ENCODE measurements at regions not wholly inside any gene's neighbourhood (a gene's known extent, or its start where the extent isn't known, plus 50 kb on each side); places are given as distances from the start of the nearest gene placed in this dataset.
A peak's percentile ranks its signal among the peaks of the same experiment; 100 is the strongest.

DNA sequence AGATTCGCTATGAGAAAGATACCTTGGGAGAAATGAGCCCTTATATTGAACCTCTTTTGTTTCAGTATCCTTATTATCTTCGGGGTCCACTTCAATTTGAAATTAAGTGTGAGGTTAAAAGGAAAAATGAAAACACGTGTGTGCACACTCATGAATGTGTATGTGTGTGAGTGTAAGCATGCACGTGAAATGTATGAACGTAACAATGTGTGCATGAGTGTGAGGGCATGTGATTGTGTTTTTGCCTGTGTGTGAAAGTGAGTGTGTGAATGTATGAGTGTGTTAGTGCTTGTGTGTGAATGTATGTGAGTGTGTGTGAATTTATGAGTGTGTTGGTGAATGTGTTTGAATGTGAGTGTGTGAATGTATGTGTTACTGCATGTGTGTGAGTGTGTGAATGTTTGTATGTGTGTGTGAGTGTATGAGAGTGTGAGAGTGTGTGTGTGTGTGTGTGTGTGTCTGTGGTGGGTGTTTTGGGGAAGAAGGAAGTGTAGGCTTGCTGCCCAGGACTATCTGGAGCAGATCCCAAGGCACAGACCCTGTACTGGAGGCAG, 224.0 kb upstream of the CDH13 start:
- DNase-seq (no peak), ATAC-seq (ENCODE audit: low FRiP score in 2 of 2) (peak in 1 of 2 donors; percentile 26)
- WGBS, 2 donors: 88 to 90% methylated on average over 5 of the region's 5 CpGs
- no peaks in the 10 kb centered on the region for H3K9me3 ChIP-seq
- H3K36me3 ChIP-seq: no peaks in the 10 kb centered on the region
- H3K27ac ChIP-seq: no peak overlapping the region
- TF ChIP-seq POLR2AphosphoS5 (IDR thresholded peaks at IDR 0.05): no peak
- TF ChIP-seq POLR2A (IDR thresholded peaks at IDR 0.05): no peak
- TF ChIP-seq EP300 (IDR thresholded peaks at IDR 0.05): no peak
- TF ChIP-seq CTCF (IDR thresholded peaks at IDR 0.05): no peak
- H3K4me1 ChIP-seq: no peaks in the 10 kb centered on the region
- no peaks in the 10 kb centered on the region for H3K27me3 ChIP-seq
- H3K4me3 ChIP-seq: no peak overlapping the region

DNA sequence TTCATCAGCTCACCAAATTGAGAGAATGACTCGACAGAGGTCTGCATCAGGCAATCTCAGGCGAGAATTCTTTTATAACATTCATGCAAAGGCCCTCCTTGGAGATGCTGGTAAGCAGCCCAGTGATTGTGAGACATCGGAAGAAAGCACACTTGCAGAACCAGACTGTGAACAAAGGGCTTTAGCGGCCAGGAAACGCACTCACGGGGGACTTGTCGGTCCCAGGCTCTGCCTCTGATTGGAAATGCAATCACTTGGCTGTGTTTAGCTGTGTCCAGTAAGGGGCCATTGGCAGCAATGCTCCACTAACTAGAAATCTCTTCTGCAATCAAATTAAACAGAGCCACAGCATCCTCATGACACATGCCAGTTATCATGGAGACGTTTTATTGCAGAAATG, 226.7 kb upstream of the CDH13 start:
- no peaks in the 10 kb centered on the region for H3K9me3 ChIP-seq
- DNase-seq (no peak), ATAC-seq (ENCODE audit: low FRiP score in 2 of 2) (no peak)
- H3K27ac ChIP-seq: no peak overlapping the region
- no peaks in the 10 kb centered on the region for H3K27me3 ChIP-seq
- H3K36me3 ChIP-seq: no peaks in the 10 kb centered on the region
- TF ChIP-seq POLR2AphosphoS5 (IDR thresholded peaks at IDR 0.05) (no peak), POLR2A (IDR thresholded peaks at IDR 0.05) (no peak), EP300 (IDR thresholded peaks at IDR 0.05) (no peak)
- H3K4me3 ChIP-seq: no peak overlapping the region
- 25% methylated on average over 8 of the region's 8 CpGs for WGBS, 2 donors
- H3K4me1 ChIP-seq: no peaks in the 10 kb centered on the region

DNA sequence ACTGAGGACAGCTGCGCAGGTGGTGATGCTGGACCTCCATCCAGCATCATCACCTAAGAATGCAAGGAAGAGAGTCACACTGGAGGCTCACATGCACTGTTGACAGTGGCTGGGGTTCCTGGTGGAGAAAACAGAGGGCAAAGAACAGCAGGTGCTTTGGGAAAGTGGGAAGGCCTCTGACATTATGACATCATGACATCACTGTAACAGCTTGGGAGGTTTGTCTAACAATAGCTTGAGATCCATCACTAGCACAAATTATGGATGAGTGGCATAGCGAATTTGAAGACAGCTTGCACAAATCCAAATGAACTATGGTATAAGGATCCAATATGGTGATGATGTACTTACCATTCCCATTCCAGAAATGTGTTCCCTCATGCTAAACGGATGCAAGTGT, 226.5 kb upstream of the MPHOSPH6 start:
- no peaks in the 10 kb centered on the region for H3K4me1 ChIP-seq
- TF ChIP-seq POLR2A (IDR thresholded peaks at IDR 0.05) (no peak), EP300 (IDR thresholded peaks at IDR 0.05) (no peak), POLR2AphosphoS5 (IDR thresholded peaks at IDR 0.05) (no peak), CTCF (IDR thresholded peaks at IDR 0.05) (no peak)
- no peak overlapping the region for H3K27ac ChIP-seq
- no peaks in the 10 kb centered on the region for H3K27me3 ChIP-seq
- WGBS, 2 donors: 90 to 96% methylated on average over 3 of the region's 3 CpGs
- H3K36me3 ChIP-seq: no peaks in the 10 kb centered on the region
- no peak for ATAC-seq (ENCODE audit: low FRiP score in 2 of 2)
- no peak overlapping the region for H3K4me3 ChIP-seq
- no peaks in the 10 kb centered on the region for H3K9me3 ChIP-seq
- DNase-seq: no peak

DNA sequence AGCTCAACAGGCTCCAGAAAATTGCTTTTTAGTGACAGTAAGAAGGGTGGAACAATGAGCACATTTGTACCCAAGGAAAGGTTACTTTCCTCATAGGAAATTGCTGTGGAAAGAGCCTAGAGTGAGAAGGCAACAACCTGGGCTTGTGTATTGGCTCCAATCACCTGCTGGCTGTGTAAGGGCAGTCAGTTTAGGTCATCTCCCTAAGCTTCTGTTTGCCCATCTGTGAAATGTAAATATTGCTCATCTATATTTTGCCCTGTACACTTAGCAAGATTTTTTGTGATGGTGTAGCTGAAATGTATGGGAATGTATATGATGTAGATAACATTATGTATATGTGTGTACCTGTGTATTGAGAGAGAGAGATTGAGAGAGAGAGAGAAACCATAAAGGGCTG, 225.2 kb upstream of the MPHOSPH6 start:
- no peaks in the 10 kb centered on the region for H3K27me3 ChIP-seq
- no peak overlapping the region for H3K4me3 ChIP-seq
- H3K36me3 ChIP-seq: no peaks in the 10 kb centered on the region
- TF ChIP-seq POLR2AphosphoS5 (IDR thresholded peaks at IDR 0.05) (no peak), POLR2A (IDR thresholded peaks at IDR 0.05) (no peak), CTCF (IDR thresholded peaks at IDR 0.05) (no peak), EP300 (IDR thresholded peaks at IDR 0.05) (no peak)
- ATAC-seq (ENCODE audit: low FRiP score in 2 of 2) (no peak), DNase-seq (no peak)
- no peaks in the 10 kb centered on the region for H3K9me3 ChIP-seq
- H3K27ac ChIP-seq: no peak overlapping the region
- H3K4me1 ChIP-seq: no peaks in the 10 kb centered on the region

DNA sequence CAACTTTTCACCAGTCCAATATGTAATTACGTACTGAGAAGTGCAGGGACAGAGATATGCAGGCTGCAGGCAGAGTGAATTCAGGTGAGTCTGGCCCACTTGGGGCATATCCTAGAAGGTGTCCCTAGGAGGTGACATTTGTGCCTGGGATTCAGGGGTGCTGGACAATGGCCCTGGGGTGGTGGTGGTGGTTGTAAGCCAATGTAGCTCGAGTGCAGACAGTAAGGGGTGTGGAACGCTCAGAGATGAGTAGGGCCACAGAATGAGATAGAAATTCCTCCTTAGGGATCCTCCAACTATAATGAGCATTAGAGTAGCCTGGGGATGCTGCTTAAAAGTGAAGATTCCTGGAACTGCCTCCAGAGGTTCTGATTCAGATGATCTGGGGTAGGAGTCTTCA, 221.7 kb upstream of the MPHOSPH6 start:
- no peaks in the 10 kb centered on the region for H3K36me3 ChIP-seq
- ATAC-seq (ENCODE audit: low FRiP score in 2 of 2) (no peak), DNase-seq (no peak)
- H3K9me3 ChIP-seq: no peaks in the 10 kb centered on the region
- TF ChIP-seq EP300 (IDR thresholded peaks at IDR 0.05) (no peak), POLR2AphosphoS5 (IDR thresholded peaks at IDR 0.05) (no peak), POLR2A (IDR thresholded peaks at IDR 0.05) (no peak), CTCF (IDR thresholded peaks at IDR 0.05) (no peak)
- no peak overlapping the region for H3K4me3 ChIP-seq
- no peaks in the 10 kb centered on the region for H3K4me1 ChIP-seq
- no peak overlapping the region for H3K27ac ChIP-seq
- no peaks in the 10 kb centered on the region for H3K27me3 ChIP-seq
- 84 to 89% methylated on average over 3 of the region's 3 CpGs for WGBS, 2 donors

Measured in upper lobe of left lung (tissue), 6 donors.